ENCODE measurements at regions not wholly inside any gene's neighbourhood (a gene's known extent, or its start where the extent isn't known, plus 50 kb on each side); places are given as distances from the start of the nearest gene placed in this dataset.

GRCh38 chr6:41462033-41462432, 84.1 kb upstream of the FOXP4 start:
- TF ChIP-seq CTCF (conservative IDR thresholded peaks at IDR 0.05; ENCODE audit: low read depth, low read length) (no peak), EZH2phosphoT487 (IDR thresholded peaks at IDR 0.05; ENCODE audit: borderline replicate concordance, low read length) (no peak), EZH2 (IDR thresholded peaks at IDR 0.05; ENCODE audit: low read length, unreplicated experiment) (no peak)

All from PC-3 (cell line).